H1 (cell line): ENCODE measurements at regions not wholly inside any gene's neighbourhood (a gene's known extent, or its start where the extent isn't known, plus 50 kb on each side); places are given as distances from the start of the nearest gene placed in this dataset.

ENCODE experiments used
- CTCF ChIA-PET: fragments of 300-600 bp; sonication (Branson Sonifier 250); formaldehyde crosslinking; loops from one replicate; lab custom pipeline; 2021; ENCODE audit not compliant: partially characterized antibody; lab: Charles Lee
- POLR2A ChIA-PET: fragments of 300-600 bp; sonication (Branson Sonifier 250); formaldehyde crosslinking; loops from one replicate; lab custom pipeline; 2021; ENCODE audit warnings: inconsistent platforms; ENCODE audit not compliant: partially characterized antibody; lab: Charles Lee
- DNase-seq, 2 experiments: peaks; one replicate each; pipeline versions ENCODE4 v3.0.0 to v3.0.0-alpha.2; 2010 to 2022; ENCODE audit warnings: low spot score in 2 of 2, low read depth in 1 of 2, mixed read lengths in 1 of 2
- FAIRE-seq: peaks from 2 replicates; lab custom pipeline; 2011; peaks lifted over from hg19 to GRCh38; lab: Jason Lieb, UNC
- H2AFZ ChIP-seq: 2 replicates; pipeline ENCODE4 v1.8.1; 2012; ENCODE audit warnings: low read length, inconsistent platforms
- H2AK5ac ChIP-seq: 2 replicates; pipeline ENCODE4 v1.6.1; 2013; ENCODE audit warnings: low read depth, low read length
- H2BK120ac ChIP-seq: replicated peaks from 2 replicates; pipeline ENCODE3; 2013; ENCODE audit warnings: low read depth, low read length, inconsistent platforms
- H2BK12ac ChIP-seq: 2 replicates; pipeline ENCODE4 v1.6.1; 2013; ENCODE audit warnings: low read depth, low read length
- H2BK15ac ChIP-seq: 2 replicates; pipeline ENCODE4 v1.6.1; 2013; ENCODE audit warnings: low read length
- H2BK20ac ChIP-seq: 2 replicates; pipeline ENCODE4 v1.6.1; 2013; ENCODE audit warnings: low read length
- H2BK5ac ChIP-seq: 2 replicates; pipeline ENCODE4 v1.6.1; 2013; ENCODE audit warnings: low read depth, low read length
- H3K14ac ChIP-seq: 2 replicates; pipeline ENCODE4 v1.6.1; 2013; ENCODE audit warnings: inconsistent platforms; ENCODE audit not compliant: insufficient read length
- H3K18ac ChIP-seq: 2 replicates; pipeline ENCODE4 v1.6.1; 2013; ENCODE audit warnings: low read length; ENCODE audit errors: extremely low read depth
- H3K23ac ChIP-seq: 2 replicates; pipeline ENCODE4 v1.6.1; 2013; ENCODE audit warnings: inconsistent platforms; ENCODE audit not compliant: insufficient read length
- H3K23me2 ChIP-seq: 2 replicates; pipeline ENCODE4 v1.6.1; 2013; ENCODE audit warnings: low read depth, low read length
- H3K27ac ChIP-seq: 2 replicates; pipeline ENCODE4 v1.6.1; 2011; ENCODE audit warnings: low read depth, low read length, inconsistent platforms
- H3K27me3 ChIP-seq, 4 experiments: replicated peaks in 1 of 4; 1 replicate in 1 of 4; 2 replicates in 3 of 4; pipeline versions ENCODE4 v1.6.1 to v1.8.1; 2011 to 2013; ENCODE audit warnings: low read length in 3 of 4, mild to moderate bottlenecking in 3 of 4, inconsistent platforms in 2 of 4, mixed read lengths in 2 of 4, moderate library complexity in 1 of 4; ENCODE audit not compliant: control insufficient read depth in 3 of 4, insufficient read depth in 3 of 4; ENCODE audit errors: extremely low read depth in 1 of 4
- H3K36me3 ChIP-seq, 4 experiments: 2 replicates each; pipeline versions ENCODE4 v1.6.1 to v1.8.1; 2011 to 2013; ENCODE audit warnings: mild to moderate bottlenecking in 4 of 4, low read length in 3 of 4, moderate library complexity in 2 of 4, control low read depth in 1 of 4, inconsistent platforms in 1 of 4; ENCODE audit not compliant: insufficient read depth in 4 of 4, control insufficient read depth in 2 of 4
- H3K4ac ChIP-seq: replicated peaks from 2 replicates; pipeline ENCODE3; 2013; ENCODE audit warnings: low read length, low read depth, mixed read lengths, inconsistent platforms; ENCODE audit not compliant: insufficient read length
- H3K4me1 ChIP-seq, 4 experiments: replicated peaks in 1 of 4; 1 replicate in 1 of 4; 2 replicates in 3 of 4; pipeline versions ENCODE4 v1.6.1 to v1.8.1; 2011 to 2013; ENCODE audit warnings: low read length in 3 of 4, inconsistent platforms in 2 of 4, mixed read lengths in 1 of 4; ENCODE audit not compliant: insufficient read depth in 4 of 4, control insufficient read depth in 3 of 4
- H3K4me2 ChIP-seq, 2 experiments: 2 replicates each; pipeline versions ENCODE4 v1.6.1 to v1.8.1; 2011 to 2013; ENCODE audit warnings: low read depth in 2 of 2, low read length in 2 of 2, control low read depth in 1 of 2, inconsistent platforms in 1 of 2, mild to moderate bottlenecking in 1 of 2; ENCODE audit not compliant: insufficient read depth in 1 of 2
- H3K4me3 ChIP-seq, 4 experiments: fragments of 200-600, 300-600 bp in 1 of 4; sonication (generic), shearing (Covaris generic), sonication (Bioruptor Twin) in 1 of 4; 2 replicates each; pipeline versions ENCODE4 v1.5.1 to v1.8.1; 2011 to 2016; ENCODE audit warnings: low read length in 4 of 4, low read depth in 3 of 4, control low read depth in 2 of 4, inconsistent platforms in 2 of 4, mild to moderate bottlenecking in 2 of 4, mixed read lengths in 1 of 4, moderate library complexity in 1 of 4; ENCODE audit not compliant: insufficient read depth in 2 of 4; ENCODE audit errors: extremely low read depth in 1 of 4
- H3K56ac ChIP-seq: replicated peaks from 2 replicates; pipeline ENCODE3; 2013; ENCODE audit warnings: low read depth, mild to moderate bottlenecking, mixed read lengths, low read length, inconsistent platforms; ENCODE audit not compliant: insufficient read length
- H3K79me1 ChIP-seq: 2 replicates; pipeline ENCODE4 v1.6.1; 2013; ENCODE audit warnings: low read depth, low read length, control low read depth
- H3K79me2 ChIP-seq, 2 experiments: 2 replicates each; pipeline versions ENCODE4 v1.6.1 to v1.8.1; 2012 to 2013; ENCODE audit warnings: low read length in 2 of 2, mild to moderate bottlenecking in 2 of 2, inconsistent platforms in 1 of 2; ENCODE audit not compliant: insufficient read depth in 2 of 2, control insufficient read depth in 1 of 2
- H3K9ac ChIP-seq, 4 experiments: replicated peaks in 1 of 4; 1 replicate in 1 of 4; 2 replicates in 3 of 4; pipeline versions ENCODE4 v1.6.1 to v1.8.1; 2011 to 2013; ENCODE audit warnings: low read depth in 3 of 4, low read length in 3 of 4, control low read depth in 2 of 4, mild to moderate bottlenecking in 2 of 4, moderate library complexity in 2 of 4, inconsistent platforms in 1 of 4; ENCODE audit errors: extremely low read depth in 1 of 4
- H3K9me3 ChIP-seq, 2 experiments: 2 replicates each; pipeline versions ENCODE4 v1.6.1 to v1.8.1; 2012 to 2013; ENCODE audit warnings: mild to moderate bottlenecking in 2 of 2, moderate library complexity in 2 of 2, control low read depth in 1 of 2, inconsistent platforms in 1 of 2, low read depth in 1 of 2, low read length in 1 of 2, mixed read lengths in 1 of 2; ENCODE audit not compliant: insufficient read depth in 2 of 2
- H4K20me1 ChIP-seq, 2 experiments: replicated peaks in 1 of 2; 2 replicates each; pipeline versions ENCODE3 to v1.8.1; 2011 to 2013; ENCODE audit warnings: inconsistent platforms in 2 of 2, low read length in 2 of 2, mild to moderate bottlenecking in 1 of 2; ENCODE audit not compliant: insufficient read depth in 2 of 2, control insufficient read depth in 1 of 2
- H4K5ac ChIP-seq: 2 replicates; pipeline ENCODE4 v1.6.1; 2013; ENCODE audit warnings: low read length, low read depth, mixed read lengths, inconsistent platforms; ENCODE audit not compliant: insufficient read length
- H4K8ac ChIP-seq: 2 replicates; pipeline ENCODE4 v1.8.0; 2013; ENCODE audit warnings: mild to moderate bottlenecking, moderate library complexity, low read length, inconsistent platforms; ENCODE audit not compliant: insufficient read depth; ENCODE audit errors: extremely low read depth
- H4K91ac ChIP-seq: replicated peaks from 2 replicates; pipeline ENCODE3; 2013; ENCODE audit warnings: low read length, mixed read lengths, inconsistent platforms; ENCODE audit not compliant: insufficient read length
- CBX8 ChIP-seq: fragments of 300-800, 300-1000 bp; sonication (generic); IDR thresholded peaks from 2 replicates; pipeline ENCODE4 v1.7.1; 2016; ENCODE audit warnings: low read depth, low read length, borderline replicate concordance
- CREB1 ChIP-seq: IDR thresholded peaks from 2 replicates; pipeline ENCODE4 v1.6.1; 2012; ENCODE audit warnings: inconsistent platforms
- EZH2 ChIP-seq: fragments of 200-600 bp; sonication (generic); IDR thresholded peaks from 2 replicates; pipeline ENCODE4 v1.7.1; 2012; ENCODE audit warnings: low read depth, mild to moderate bottlenecking, moderate library complexity, low read length, inconsistent platforms; ENCODE audit not compliant: severe bottlenecking
- HDAC6 ChIP-seq: IDR thresholded peaks from one replicate; pipeline ENCODE4 v1.7.1; 2012; ENCODE audit warnings: low read depth, mild to moderate bottlenecking, inconsistent platforms, low read length, moderate library complexity
- KDM4A ChIP-seq: IDR thresholded peaks from one replicate; pipeline ENCODE4 v1.7.1; 2012; ENCODE audit warnings: low read depth, mild to moderate bottlenecking, moderate library complexity, low read length, inconsistent platforms; ENCODE audit not compliant: severe bottlenecking
- MAFK ChIP-seq: IDR thresholded peaks from 2 replicates; pipeline ENCODE4 v1.6.1; 2012; ENCODE audit warnings: low read depth, mild to moderate bottlenecking, improper control_type of control experiment, low read length
- NANOG ChIP-seq: IDR thresholded peaks from 2 replicates; pipeline ENCODE4 v1.6.1; 2011; ENCODE audit warnings: low read length, low read depth, mild to moderate bottlenecking, inconsistent platforms; ENCODE audit not compliant: insufficient read depth, poor library complexity, severe bottlenecking
- POLR2A ChIP-seq, 2 experiments: IDR thresholded peaks; 1 replicate in 1 of 2; 2 replicates in 1 of 2; pipeline ENCODE4 v1.6.1; 2011; ENCODE audit warnings: low read depth in 2 of 2, low read length in 2 of 2, mild to moderate bottlenecking in 2 of 2; ENCODE audit errors: control extremely low read depth in 1 of 2
- SP4 ChIP-seq: IDR thresholded peaks from 2 replicates; pipeline ENCODE4 v1.6.1; 2012; ENCODE audit warnings: low read length, inconsistent platforms
- TEAD4 ChIP-seq: IDR thresholded peaks from 2 replicates; pipeline ENCODE4 v1.6.1; 2012; ENCODE audit warnings: low read depth, low read length, inconsistent platforms, mixed read lengths
- USF2 ChIP-seq: IDR thresholded peaks from 2 replicates; pipeline ENCODE4 v1.6.1; 2011; ENCODE audit warnings: low read length, improper control_type of control experiment
- WGBS, 2 experiments: shearing (Covaris generic) in 1 of 2; methylation state at CpG; one replicate each; pipeline versions ENCODE4 v1.1.6 to v1.1.7; 2013 to 2015; ENCODE audit warnings: low lambda C conversion rate in 2 of 2, mixed read lengths in 2 of 2, inconsistent platforms in 1 of 2, low coverage in 1 of 2, missing lambda C conversion rate in 1 of 2; ENCODE audit not compliant: insufficient replicate concordance in 2 of 2, insufficient coverage in 1 of 2, insufficient read length in 1 of 2; ENCODE audit errors: extremely low coverage in 1 of 2, missing lambda C conversion rate in 1 of 2; 5-methylcytosine and 5-hydroxymethylcytosine counted together
- TF ChIP-seq, protein P1 (sequence below): IDR thresholded peaks from 2 replicates; pipeline ENCODE4 v1.6.1; 2011; ENCODE audit warnings: low read depth, mild to moderate bottlenecking, low read length; ENCODE audit not compliant: insufficient read depth

DNA sequence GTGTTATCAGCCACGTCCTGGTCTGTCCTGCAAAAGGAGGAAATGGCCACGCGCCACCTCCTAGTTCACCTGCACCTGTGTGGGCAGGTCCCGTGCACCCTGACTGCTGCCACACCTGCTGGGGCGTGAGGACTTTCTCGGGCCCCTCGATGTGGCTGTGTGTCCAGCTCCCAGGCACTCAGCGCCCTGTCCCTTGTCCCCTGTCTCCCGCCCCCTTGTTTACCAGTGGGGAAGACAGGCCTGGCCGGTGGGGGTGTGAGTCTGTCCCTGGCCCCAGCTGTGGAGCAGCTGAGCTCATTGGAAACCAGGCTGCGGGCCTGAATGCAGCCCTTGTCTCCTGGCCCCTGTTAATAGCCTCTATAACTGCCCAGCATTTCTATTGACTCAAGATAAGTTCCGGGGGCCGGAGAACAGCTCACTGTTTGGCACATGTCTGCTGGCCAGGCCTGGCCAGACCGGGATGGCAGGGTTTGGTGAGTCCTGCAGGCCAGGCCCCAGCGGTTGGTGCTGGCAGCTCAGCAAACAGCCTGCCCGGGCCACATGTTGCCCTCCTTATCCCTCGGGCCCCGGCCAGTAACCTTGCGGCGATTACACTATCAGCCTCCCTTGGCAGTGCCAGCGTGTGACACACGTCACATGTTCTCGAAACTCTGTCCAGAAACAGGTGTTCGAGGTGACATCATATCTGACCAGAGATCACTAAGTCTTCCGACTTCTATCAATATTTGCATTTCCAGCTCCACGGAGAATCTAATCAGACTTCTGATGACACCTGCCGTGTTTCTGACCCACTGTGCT lies 52.1 kb downstream of the FOXL3 start:
- no peak for DNase-seq
- H3K56ac ChIP-seq = no peak overlapping the region
- no peak overlapping the region for H3K27ac ChIP-seq
- H3K36me3 ChIP-seq = no peaks in the 10 kb centered on the region
- no peak overlapping the region for H3K18ac ChIP-seq
- no peak overlapping the region for H3K4ac ChIP-seq
- H2BK15ac ChIP-seq = no peak overlapping the region
- H3K23me2 ChIP-seq = no peaks in the 10 kb centered on the region
- H2BK20ac ChIP-seq = no peak overlapping the region
- no peaks in the 10 kb centered on the region for H4K20me1 ChIP-seq
- H2AK5ac ChIP-seq = no peak overlapping the region
- H3K14ac ChIP-seq = no peak overlapping the region
- H3K4me2 ChIP-seq = no peak overlapping the region
- H3K4me1 ChIP-seq = no peaks in the 10 kb centered on the region
- no peak overlapping the region for H3K9ac ChIP-seq
- no peak overlapping the region for H3K23ac ChIP-seq
- CTCF ChIA-PET = interaction anchor here (0.5 to 3.9 kb wide), 5 partner anchors 10 to 248 kb away, joined by 3 to 16 read pairs (median 3); no protein-coding TSS in a partner anchor
- no peak overlapping the region for H2BK12ac ChIP-seq
- no peaks in the 10 kb centered on the region for H3K27me3 ChIP-seq
- H2AFZ ChIP-seq = no peak overlapping the region
- no peaks in the 10 kb centered on the region; a peak in 1 of 4 replicates for H3K9me3 ChIP-seq
- no peaks in the 10 kb centered on the region for H3K79me2 ChIP-seq
- H3K79me1 ChIP-seq = no peaks in the 10 kb centered on the region
- H4K5ac ChIP-seq = no peak overlapping the region
- no peak overlapping the region for H3K4me3 ChIP-seq
- whole genome bisulfite sequencing, 2 experiments = 87% methylated on average over 27 of the region's 27 CpGs; no CpG with 5 or more reads in 1 of the 2 experiments
- H2BK5ac ChIP-seq = no peak overlapping the region
- POLR2A ChIA-PET = no interaction called here
- H2BK120ac ChIP-seq = no peak overlapping the region
- no peak overlapping the region for H4K91ac ChIP-seq
- FAIRE-seq = no peak
- no peak overlapping the region; the same call in 1 of the 2 replicates for H4K8ac ChIP-seq
- TF ChIP-seq KDM4A (no peak), EZH2 (no peak), SP4 (no peak), CREB1 (no peak), TEAD4 (no peak), NANOG (no peak), USF2 (no peak), CBX8 (no peak), HDAC6 (no peak), POLR2A (IDR thresholded peaks at IDR 0.05; ENCODE audit: control extremely low read depth in 1 of 2, low read depth in 2 of 2, low read length in 2 of 2) (no peak), MAFK (no peak)
- TF ChIP-seq, protein P1, sequence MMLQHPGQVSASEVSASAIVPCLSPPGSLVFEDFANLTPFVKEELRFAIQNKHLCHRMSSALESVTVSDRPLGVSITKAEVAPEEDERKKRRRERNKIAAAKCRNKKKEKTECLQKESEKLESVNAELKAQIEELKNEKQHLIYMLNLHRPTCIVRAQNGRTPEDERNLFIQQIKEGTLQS = no peak
